ENCODE measurements at regions not wholly inside any gene's neighbourhood (a gene's known extent, or its start where the extent isn't known, plus 50 kb on each side); places are given as distances from the start of the nearest gene placed in this dataset.
"Not testable (repeated sequence)": the region's sequence is repeated elsewhere in the genome, so short reads cannot be mapped to it uniquely, and the experiment has no call there.

- no peak for DNase-seq (ENCODE audit: low spot score)
These were observed 335.2 kb downstream of the NUP35 start for GRCh38 chr2:183459466-183459865.

GRCh38 chr2:183463821-183464220 lies 339.6 kb downstream of the NUP35 start:
- no peak for DNase-seq (ENCODE audit: low spot score)

- no peak for DNase-seq (ENCODE audit: low spot score)
These were observed 340.8 kb downstream of the NUP35 start for GRCh38 chr2:183465048-183465447.

GRCh38 chr2:183474912-183475695 lies 350.9 kb downstream of the NUP35 start:
- no peak for DNase-seq (ENCODE audit: low spot score)

- DNase-seq (ENCODE audit: low spot score), result no peak
These were observed 352.2 kb downstream of the NUP35 start for GRCh38 chr2:183476490-183476889.

GRCh38 chr2:183477296-183477695 lies 353.1 kb downstream of the NUP35 start:
- DNase-seq (ENCODE audit: low spot score), result no peak

- not testable (repeated sequence) for DNase-seq (ENCODE audit: low spot score)
These were observed 354.8 kb downstream of the NUP35 start for GRCh38 chr2:183478941-183479595.

- no peak for DNase-seq (ENCODE audit: low spot score)
These were observed 363.1 kb downstream of the NUP35 start for GRCh38 chr2:183487326-183487725.

GRCh38 chr2:183488421-183488820 lies 364.2 kb downstream of the NUP35 start:
- DNase-seq (ENCODE audit: low spot score), result no peak

GRCh38 chr2:183490489-183490888 lies 366.2 kb downstream of the NUP35 start:
- DNase-seq (ENCODE audit: low spot score), result no peak

GRCh38 chr2:183490914-183491313 lies 366.7 kb downstream of the NUP35 start:
- DNase-seq (ENCODE audit: low spot score), result no peak

- no peak for DNase-seq (ENCODE audit: low spot score)
These were observed 368.8 kb downstream of the NUP35 start for GRCh38 chr2:183493040-183493439.

- no peak for DNase-seq (ENCODE audit: low spot score)
These were observed 370.8 kb downstream of the NUP35 start for GRCh38 chr2:183495079-183495478.

GRCh38 chr2:183495589-183496267 lies 371.5 kb downstream of the NUP35 start:
- no peak for DNase-seq (ENCODE audit: low spot score)

GRCh38 chr2:183497861-183498260 lies 373.6 kb downstream of the NUP35 start:
- no peak for DNase-seq (ENCODE audit: low spot score)

GRCh38 chr2:183505911-183506310 lies 381.7 kb downstream of the NUP35 start:
- DNase-seq (ENCODE audit: low spot score), result no peak

- DNase-seq (ENCODE audit: low spot score), result no peak
These were observed 386.9 kb downstream of the NUP35 start for GRCh38 chr2:183511154-183511553.

GRCh38 chr2:183519371-183520056 lies 395.3 kb downstream of the NUP35 start:
- DNase-seq (ENCODE audit: low spot score), result no peak

- no peak for DNase-seq (ENCODE audit: low spot score)
These were observed 397.7 kb downstream of the NUP35 start for GRCh38 chr2:183521911-183522310.

- no peak for DNase-seq (ENCODE audit: low spot score)
These were observed 398.4 kb downstream of the NUP35 start for GRCh38 chr2:183522489-183523266.

- no peak for DNase-seq (ENCODE audit: low spot score)
These were observed 406.2 kb downstream of the NUP35 start for GRCh38 chr2:183530333-183530901.

All from iPS-NIHi11 (cell line).